KBM-7 (cell line): ENCODE measurements at regions not wholly inside any gene's neighbourhood (a gene's known extent, or its start where the extent isn't known, plus 50 kb on each side); places are given as distances from the start of the nearest gene placed in this dataset.
"Not testable (repeated sequence)": the region's sequence is repeated elsewhere in the genome, so short reads cannot be mapped to it uniquely, and the experiment has no call there.

Source experiments
- DNase-seq: peaks from one replicate; pipeline ENCODE4 v3.0.0-alpha.2; 2015
- in situ Hi-C: fragments of 300-500 bp; cut with MboI; formaldehyde crosslinking; loops from 2 replicates; pipeline ENCODE4 v1.14.3; 2020; ENCODE audit warnings: low sequenced_read_pairs, low pct_unique_long_range_greater_than_20kb, mixed read lengths

- DNase-seq, in situ Hi-C loops: not testable (repeated sequence)
Measured at GRCh38 chr2:192893976-192894375, 699.2 kb upstream of the TMEFF2 start.

- in situ Hi-C loops = no loop called here
- no peak for DNase-seq
Measured at GRCh38 chr2:192888109-192888508, 693.4 kb upstream of the TMEFF2 start.

DNA sequence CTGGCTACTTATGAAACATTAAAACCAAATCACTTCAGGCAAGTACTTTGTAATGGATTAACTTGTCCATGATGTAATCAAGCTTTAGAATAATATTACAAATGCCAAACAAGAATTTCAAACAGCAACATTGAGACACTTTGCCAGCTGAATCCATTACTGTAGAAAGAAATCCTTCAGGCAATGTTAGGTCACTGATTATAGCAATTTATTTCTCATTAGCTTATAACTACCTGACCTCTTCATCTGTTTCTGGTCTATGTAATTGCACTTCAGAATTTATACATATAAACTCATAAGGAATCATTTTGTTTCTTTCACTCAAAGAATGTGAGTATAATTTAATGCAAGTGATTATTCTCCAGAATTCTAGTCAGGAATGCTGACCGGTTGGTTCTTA lies 692.6 kb upstream of the TMEFF2 start:
- no peak for DNase-seq
- in situ Hi-C loops = no loop called here

DNA sequence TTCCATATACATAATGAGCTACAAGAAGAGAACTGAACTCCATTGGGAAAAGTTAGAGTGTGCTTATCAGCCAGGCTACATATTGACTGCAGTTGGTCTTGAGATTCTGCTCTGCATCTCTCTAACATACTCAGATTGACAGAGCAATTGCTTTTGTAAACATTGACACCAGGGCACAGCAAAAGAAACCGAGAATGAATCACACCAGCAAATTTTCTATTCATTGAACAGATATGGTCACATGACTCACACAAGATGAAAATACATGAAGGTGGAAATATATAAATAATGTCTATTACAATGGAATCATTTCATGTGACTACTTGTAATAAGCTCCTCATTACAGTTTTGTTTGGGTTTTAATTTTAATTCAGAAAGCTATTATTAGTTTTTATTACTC lies 691.9 kb upstream of the TMEFF2 start:
- no peak for DNase-seq

GRCh38 chr2:192885569-192886160 lies 690.9 kb upstream of the TMEFF2 start:
- in situ Hi-C loops = no loop called here

More for the DNA sequence above, 691.9 kb upstream of the TMEFF2 start:
- in situ Hi-C loops = no loop called here

GRCh38 chr2:192877159-192877558 lies 682.4 kb upstream of the TMEFF2 start:
- no peak for DNase-seq
- in situ Hi-C loops = no loop called here

More at GRCh38 chr2:192885569-192886160, 690.9 kb upstream of the TMEFF2 start:
- no peak for DNase-seq

GRCh38 chr2:192876698-192877097 lies 682.0 kb upstream of the TMEFF2 start:
- in situ Hi-C loops = no loop called here
- no peak for DNase-seq

GRCh38 chr2:192854706-192855105 lies 660.0 kb upstream of the TMEFF2 start:
- in situ Hi-C loops = no loop called here
- DNase-seq = no peak

- in situ Hi-C loops = no loop called here
- DNase-seq = no peak
Measured at GRCh38 chr2:192854031-192854430, 659.3 kb upstream of the TMEFF2 start.

DNA sequence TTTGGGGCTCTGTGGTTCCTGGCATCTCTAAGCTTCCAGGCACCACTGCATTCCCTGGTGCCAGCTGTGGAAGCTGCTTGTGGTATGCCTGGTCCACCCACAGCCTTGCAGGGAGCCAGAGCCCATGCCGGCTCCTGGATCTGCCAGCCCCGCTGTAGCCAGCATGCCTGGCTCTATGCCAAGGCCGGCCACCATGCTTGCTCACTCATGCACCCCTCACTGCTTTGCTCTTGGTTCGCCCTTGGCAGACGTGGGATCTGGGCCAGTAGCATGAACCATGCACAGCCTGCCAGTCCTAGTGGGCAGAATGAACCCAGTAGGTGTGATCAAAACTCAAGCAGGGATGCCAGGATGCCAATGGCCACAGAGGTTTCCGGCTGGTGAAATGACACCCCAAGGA lies 634.2 kb upstream of the TMEFF2 start:
- in situ Hi-C loops = no loop called here
- no peak for DNase-seq

DNA sequence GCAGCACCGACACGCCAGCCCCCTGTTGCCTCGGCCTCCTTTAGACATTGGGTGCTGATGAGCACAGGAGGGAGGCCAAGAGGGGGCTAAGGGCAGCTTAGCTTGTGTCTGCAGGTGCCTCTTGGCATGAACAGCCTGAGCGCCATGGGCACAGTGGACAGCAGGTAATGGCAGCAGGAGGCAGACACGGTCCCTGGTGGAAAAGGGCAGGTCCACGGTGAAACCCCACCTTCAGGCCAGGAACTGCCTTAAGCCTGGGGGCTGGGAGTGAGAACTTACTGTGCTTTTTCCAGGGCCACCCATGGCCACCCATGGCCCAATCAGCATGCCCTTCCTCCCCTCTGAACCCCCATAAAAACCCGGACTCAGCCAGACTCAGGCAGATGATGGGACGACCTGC lies 633.4 kb upstream of the TMEFF2 start:
- in situ Hi-C loops = no loop called here
- no peak for DNase-seq

DNA sequence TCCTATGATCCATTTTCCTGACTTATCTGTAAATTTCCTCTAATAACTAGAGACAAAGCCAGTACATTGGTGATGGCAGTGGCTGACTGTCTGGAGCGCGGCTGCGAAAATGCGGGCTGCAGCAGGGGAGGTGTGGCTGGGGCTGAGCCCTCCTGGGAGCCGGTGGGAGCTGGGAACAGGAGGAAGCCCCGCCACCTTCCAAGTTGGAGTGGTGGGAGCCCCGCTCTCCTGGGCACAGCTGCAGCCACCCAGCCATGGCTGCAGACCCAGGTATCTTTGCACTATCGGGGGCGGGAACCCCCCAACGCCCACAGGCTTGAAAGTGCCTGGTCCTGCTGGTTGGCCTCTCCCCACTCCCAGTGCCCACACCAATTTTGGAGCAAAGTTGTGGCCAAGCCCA lies 633.0 kb upstream of the TMEFF2 start:
- no peak for DNase-seq
- in situ Hi-C loops = no loop called here

- in situ Hi-C loops = no loop called here
Measured at GRCh38 chr2:192814376-192814775, 619.6 kb upstream of the TMEFF2 start.

DNA sequence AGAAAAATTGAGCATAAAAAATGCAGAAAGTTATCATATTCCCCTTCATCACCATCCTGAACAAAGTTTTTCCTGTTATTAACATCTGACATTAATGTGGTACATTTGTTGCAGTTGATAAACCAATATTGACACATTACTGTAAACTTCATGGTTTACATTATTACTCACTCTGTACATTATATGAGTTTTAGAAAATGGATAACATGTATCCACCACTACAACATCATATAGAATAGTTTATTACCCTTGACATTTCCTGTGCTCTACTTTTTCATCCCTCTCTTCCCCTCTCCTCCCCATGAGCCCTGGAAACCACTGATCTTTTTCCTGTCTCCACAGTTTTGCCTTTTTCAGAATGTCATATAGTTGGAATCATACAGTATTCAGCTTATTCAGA lies 618.6 kb upstream of the TMEFF2 start:
- no peak for DNase-seq
- in situ Hi-C loops = no loop called here

More at GRCh38 chr2:192814376-192814775, 619.6 kb upstream of the TMEFF2 start:
- no peak for DNase-seq

DNA sequence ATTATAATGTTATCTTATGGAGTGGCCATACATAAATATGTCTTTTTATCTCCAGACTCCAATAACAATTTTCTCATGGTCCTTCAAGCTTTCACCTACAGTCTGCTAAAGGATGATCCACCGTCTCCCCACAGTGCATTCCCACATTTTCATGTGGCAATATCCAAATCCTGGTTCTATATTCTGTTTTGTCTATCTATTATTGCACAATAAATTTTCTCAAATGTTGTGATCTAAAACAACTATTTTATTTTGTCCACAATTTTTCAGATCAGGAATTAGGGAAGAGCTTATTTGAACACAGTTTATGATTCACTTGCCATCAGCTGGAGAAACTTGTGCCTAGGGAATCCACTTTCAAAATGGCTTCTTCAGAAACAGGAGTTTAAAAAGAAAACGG lies 614.4 kb upstream of the TMEFF2 start:
- no peak for DNase-seq
- in situ Hi-C loops = no loop called here

DNA sequence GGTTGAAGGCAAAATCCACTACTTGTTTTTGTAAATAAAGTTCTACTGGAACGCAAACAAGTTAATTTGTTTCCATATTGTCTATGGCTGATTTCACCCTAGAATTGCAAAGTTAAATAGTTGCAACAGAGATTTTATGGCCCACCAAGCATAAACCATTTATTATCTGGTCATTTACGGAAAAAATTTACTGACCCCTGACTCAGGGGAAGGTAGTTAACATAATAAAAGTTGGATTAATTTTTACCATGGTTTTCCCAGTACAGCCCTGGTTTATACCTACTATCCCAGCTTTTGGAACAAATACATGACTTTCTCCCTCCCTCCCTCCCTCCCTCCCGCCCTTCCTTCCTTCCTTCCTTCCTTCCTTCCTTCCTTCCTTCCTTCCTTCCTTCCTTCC lies 588.9 kb upstream of the TMEFF2 start:
- in situ Hi-C loops = no loop called here
- no peak for DNase-seq

GRCh38 chr2:192775459-192776262 lies 580.9 kb upstream of the TMEFF2 start:
- no peak for DNase-seq
- in situ Hi-C loops = no loop called here

GRCh38 chr2:192775011-192775410 lies 580.3 kb upstream of the TMEFF2 start:
- in situ Hi-C loops = no loop called here
- DNase-seq = no peak

DNA sequence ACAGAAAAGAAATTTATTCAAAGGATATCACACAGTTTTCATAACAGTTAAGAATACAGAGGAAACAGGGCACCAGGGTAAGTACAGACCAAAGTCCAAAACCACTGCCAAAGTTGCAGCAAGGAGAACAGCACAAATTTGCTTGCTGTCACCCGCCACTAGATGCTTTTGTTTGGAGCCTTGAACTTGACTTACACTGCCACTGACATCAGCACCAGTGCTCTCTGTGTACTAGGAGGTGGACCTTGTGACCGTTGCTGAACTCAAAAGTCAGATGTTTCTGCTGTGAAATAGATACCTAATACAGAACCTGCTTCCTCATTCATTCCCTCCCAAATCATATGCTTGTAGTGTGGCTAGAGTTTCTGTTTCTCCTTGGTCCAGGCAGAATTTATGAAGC lies 578.3 kb upstream of the TMEFF2 start:
- in situ Hi-C loops = no loop called here

GRCh38 chr2:192749611-192750200 lies 555.0 kb upstream of the TMEFF2 start:
- DNase-seq = peak; percentile 8
- in situ Hi-C loops = no loop called here

More for the DNA sequence above, 578.3 kb upstream of the TMEFF2 start:
- DNase-seq = no peak
